BE2C (cell line): ENCODE measurements at regions not wholly inside any gene's neighbourhood (a gene's known extent, or its start where the extent isn't known, plus 50 kb on each side); places are given as distances from the start of the nearest gene placed in this dataset.

Experiments used
- DNase-seq: peaks from one replicate; pipeline ENCODE4 v3.0.0-alpha.2; 2020
- H3K27me3 ChIP-seq: fragments of 250-450 bp; sonication (Bioruptor Pico); 2 replicates; pipeline ENCODE4 v1.5.1; 2020; ENCODE audit warnings: mild to moderate bottlenecking
- H3K36me3 ChIP-seq: fragments of 250-450 bp; sonication (Bioruptor Pico); 2 replicates; pipeline ENCODE4 v1.5.1; 2020; ENCODE audit warnings: mild to moderate bottlenecking
- H3K4me1 ChIP-seq: fragments of 250-450 bp; sonication (Bioruptor Pico); 2 replicates; pipeline ENCODE4 v1.5.1; 2020
- H3K4me3 ChIP-seq: 2 replicates; pipeline ENCODE4 v1.5.1; 2011; ENCODE audit warnings: low read depth, low read length
- H3K9me3 ChIP-seq: fragments of 250-450 bp; sonication (Bioruptor Pico); 2 replicates; pipeline ENCODE4 v1.5.1; 2020
- TF ChIP-seq, protein P1 (sequence below): IDR thresholded peaks from 2 replicates; pipeline ENCODE4 v1.5.1; 2012; ENCODE audit warnings: mild to moderate bottlenecking, low read depth, low read length

DNA sequence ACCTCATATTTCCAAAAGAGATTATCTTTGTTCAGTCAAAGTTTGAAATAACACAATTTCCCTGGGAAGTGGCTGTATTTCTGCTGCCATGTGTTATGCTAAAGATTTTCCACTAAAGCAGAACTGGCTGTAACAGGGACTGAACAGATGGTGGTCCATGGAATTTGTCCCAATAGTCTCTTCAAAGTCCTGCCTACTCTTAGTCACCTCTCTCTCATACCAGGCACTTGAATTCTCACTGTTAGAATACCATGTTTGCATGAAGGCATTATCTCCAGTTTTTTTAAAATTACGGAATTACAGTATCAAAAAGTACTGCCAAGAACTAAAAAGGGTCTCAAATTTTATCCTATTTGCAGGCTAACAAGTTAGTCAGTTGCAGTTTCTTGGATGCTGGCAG, 105.0 kb upstream of the HDDC2 start:
- Histone ChIP-seq H3K4me1 (no peaks in the 10 kb centered on the region), H3K27me3 (no peaks in the 10 kb centered on the region), H3K9me3 (no peaks in the 10 kb centered on the region), H3K36me3 (no peaks in the 10 kb centered on the region), H3K4me3 (no peak overlapping the region)
- TF ChIP-seq, protein P1, sequence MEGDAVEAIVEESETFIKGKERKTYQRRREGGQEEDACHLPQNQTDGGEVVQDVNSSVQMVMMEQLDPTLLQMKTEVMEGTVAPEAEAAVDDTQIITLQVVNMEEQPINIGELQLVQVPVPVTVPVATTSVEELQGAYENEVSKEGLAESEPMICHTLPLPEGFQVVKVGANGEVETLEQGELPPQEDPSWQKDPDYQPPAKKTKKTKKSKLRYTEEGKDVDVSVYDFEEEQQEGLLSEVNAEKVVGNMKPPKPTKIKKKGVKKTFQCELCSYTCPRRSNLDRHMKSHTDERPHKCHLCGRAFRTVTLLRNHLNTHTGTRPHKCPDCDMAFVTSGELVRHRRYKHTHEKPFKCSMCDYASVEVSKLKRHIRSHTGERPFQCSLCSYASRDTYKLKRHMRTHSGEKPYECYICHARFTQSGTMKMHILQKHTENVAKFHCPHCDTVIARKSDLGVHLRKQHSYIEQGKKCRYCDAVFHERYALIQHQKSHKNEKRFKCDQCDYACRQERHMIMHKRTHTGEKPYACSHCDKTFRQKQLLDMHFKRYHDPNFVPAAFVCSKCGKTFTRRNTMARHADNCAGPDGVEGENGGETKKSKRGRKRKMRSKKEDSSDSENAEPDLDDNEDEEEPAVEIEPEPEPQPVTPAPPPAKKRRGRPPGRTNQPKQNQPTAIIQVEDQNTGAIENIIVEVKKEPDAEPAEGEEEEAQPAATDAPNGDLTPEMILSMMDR, result no peak
- DNase-seq, result no peak

DNA sequence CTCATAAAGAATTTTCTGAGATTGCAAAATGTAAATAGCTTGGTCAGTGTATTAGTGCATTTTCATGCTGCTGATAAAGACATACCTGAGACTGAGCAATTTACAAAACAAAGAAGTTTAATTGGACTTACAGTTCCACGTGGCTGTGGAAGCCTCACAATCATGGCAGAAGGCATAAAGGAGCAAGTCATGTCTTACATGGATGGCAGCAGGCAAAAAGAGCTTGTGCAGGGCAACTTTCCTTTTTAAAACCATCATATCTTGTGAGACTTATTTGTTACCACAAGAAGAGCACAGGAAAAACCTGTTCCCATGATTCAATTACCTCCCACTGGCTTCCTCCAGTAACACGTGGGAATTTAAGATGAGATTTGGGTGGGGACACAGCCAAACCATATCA, 112.7 kb upstream of the HDDC2 start:
- TF ChIP-seq, protein P1, result no peak
- H3K4me3 ChIP-seq, result no peak overlapping the region
- H3K9me3 ChIP-seq, result no peaks in the 10 kb centered on the region
- H3K36me3 ChIP-seq, result no peaks in the 10 kb centered on the region
- no peaks in the 10 kb centered on the region for H3K27me3 ChIP-seq
- DNase-seq, result no peak
- no peaks in the 10 kb centered on the region for H3K4me1 ChIP-seq

DNA sequence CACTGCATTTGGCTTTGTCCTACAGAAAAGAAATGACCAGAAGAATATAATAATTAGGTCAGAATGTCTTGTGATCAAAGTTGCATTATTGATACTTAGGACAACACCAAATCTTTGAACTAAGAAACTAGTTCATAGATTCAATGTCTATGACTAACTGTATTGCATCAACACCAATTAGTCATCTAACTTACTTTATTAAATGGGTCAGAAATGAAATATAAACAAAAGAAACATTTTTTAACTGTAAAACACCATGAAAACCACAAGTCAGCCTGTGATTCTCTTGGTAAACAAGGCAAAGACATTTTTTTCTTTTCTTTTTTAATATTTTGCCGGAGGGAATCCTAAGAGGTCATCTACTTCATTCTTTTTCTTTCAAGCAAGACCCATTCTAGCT, 114.1 kb upstream of the HDDC2 start:
- H3K27me3 ChIP-seq, result no peaks in the 10 kb centered on the region
- H3K9me3 ChIP-seq, result no peaks in the 10 kb centered on the region
- no peak for DNase-seq
- no peaks in the 10 kb centered on the region for H3K36me3 ChIP-seq
- TF ChIP-seq, protein P1, result no peak
- H3K4me1 ChIP-seq, result no peaks in the 10 kb centered on the region
- H3K4me3 ChIP-seq, result no peak overlapping the region

DNA sequence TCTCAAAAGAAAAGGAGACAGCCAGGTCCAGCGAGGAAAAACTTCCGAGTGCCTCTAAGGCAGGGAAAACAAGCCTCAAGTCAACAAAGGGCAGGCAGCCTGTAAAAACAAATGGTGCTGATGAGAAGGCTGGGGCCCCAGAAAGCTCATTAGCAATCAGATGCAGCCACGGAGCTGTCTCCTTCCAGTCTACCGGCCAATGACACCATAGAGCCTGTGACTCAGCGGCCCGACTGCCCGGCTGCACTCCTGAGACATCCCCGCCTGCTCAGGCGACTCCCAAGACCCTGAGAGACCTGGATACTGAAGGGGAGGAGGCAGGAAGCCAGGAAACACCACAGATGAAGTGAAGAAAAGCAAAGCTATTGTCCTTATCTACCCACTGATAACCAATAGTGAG, 120.1 kb upstream of the HDDC2 start:
- Histone ChIP-seq H3K36me3 (no peaks in the 10 kb centered on the region), H3K4me1 (no peaks in the 10 kb centered on the region), H3K9me3 (no peaks in the 10 kb centered on the region), H3K27me3 (no peaks in the 10 kb centered on the region), H3K4me3 (no peak overlapping the region)
- TF ChIP-seq, protein P1, result no peak
- DNase-seq, result no peak

DNA sequence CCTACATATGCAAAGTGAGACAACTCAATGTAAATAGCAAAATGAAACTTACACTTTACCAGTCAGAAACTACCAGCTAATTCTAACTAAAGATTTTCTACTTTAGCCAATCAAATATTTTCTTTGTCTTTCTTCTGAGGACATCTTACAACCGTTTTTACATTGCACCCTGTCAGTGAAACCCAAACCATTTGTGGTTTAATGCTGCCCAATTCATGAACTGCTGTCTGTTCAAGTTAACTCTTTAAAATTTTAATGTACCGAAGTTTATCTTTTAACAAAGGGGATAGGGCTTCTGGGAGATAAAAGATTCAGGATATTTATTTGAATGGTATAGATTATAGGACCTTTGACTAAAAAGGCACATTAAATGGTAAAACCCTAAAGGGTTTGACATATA, 121.3 kb upstream of the HDDC2 start:
- Histone ChIP-seq H3K4me3 (no peak overlapping the region), H3K9me3 (no peaks in the 10 kb centered on the region), H3K36me3 (no peaks in the 10 kb centered on the region), H3K4me1 (no peaks in the 10 kb centered on the region), H3K27me3 (no peaks in the 10 kb centered on the region)
- no peak for DNase-seq
- TF ChIP-seq, protein P1, result no peak

DNA sequence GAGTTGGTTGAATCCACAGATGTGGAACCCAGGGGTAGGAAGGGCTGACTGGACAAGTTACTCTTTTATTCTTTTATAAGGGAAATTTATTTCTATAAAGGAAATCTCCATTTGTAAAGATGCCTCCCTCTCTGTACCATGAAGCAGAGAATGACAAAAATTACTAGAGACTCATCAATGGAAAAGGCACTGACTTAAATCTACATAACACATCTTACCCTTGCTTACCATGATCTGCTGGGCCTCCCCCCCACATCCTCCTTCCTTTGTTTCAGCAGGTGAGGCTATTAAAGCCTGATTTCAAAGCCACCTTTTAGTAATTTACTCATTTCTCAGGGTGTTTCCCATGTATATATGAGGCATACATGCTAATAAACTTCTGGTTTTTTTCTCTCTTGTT, 130.2 kb upstream of the HDDC2 start:
- TF ChIP-seq, protein P1, result no peak
- H3K4me3 ChIP-seq, result no peak overlapping the region
- peaks cover 6% of the 10 kb centered on the region for H3K27me3 ChIP-seq
- DNase-seq, result no peak
- H3K4me1 ChIP-seq, result no peaks in the 10 kb centered on the region
- H3K9me3 ChIP-seq, result no peaks in the 10 kb centered on the region
- no peaks in the 10 kb centered on the region for H3K36me3 ChIP-seq
